Stimulated activated CD8-positive, alpha-beta memory T cell treated with anti-CD3 and anti-CD28 coated beads, Interleukin-15, amount 100 ng/mL, for 48 hours (primary cell): ENCODE measurements at regions not wholly inside any gene's neighbourhood (a gene's known extent, or its start where the extent isn't known, plus 50 kb on each side); places are given as distances from the start of the nearest gene placed in this dataset.
"Not testable (repeated sequence)": the region's sequence is repeated elsewhere in the genome, so short reads cannot be mapped to it uniquely, and the experiment has no call there.

ENCODE experiments used
- DNase-seq, 2 donors: peaks; one replicate each; pipeline ENCODE4 v3.0.0-alpha.2; 2020; ENCODE audit warnings: low read depth in 2 of 2

DNA sequence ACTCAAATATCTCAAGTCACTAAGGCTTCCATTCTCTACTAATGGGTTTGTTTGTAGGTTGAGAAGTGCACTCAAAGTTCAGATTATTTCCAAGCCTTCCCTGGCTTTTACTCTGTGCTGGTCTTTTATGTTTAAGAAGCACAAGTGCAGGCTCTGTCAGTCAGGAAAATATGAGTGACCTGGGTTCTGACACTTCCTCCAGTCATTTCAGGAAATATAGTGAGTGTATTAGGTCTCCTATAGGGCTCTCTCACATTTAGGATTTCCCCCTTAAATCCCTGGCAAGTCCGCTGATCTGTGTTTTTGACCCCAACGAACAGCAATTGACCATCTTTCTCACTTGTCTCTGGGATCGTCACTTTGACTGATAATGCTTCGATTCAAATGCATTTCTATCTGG is 210.2 kb downstream of the ARPP21 start:
- DNase-seq, result no peak

GRCh38 chr3:35849963-35850362 is 210.6 kb downstream of the ARPP21 start:
- no peak for DNase-seq

DNA sequence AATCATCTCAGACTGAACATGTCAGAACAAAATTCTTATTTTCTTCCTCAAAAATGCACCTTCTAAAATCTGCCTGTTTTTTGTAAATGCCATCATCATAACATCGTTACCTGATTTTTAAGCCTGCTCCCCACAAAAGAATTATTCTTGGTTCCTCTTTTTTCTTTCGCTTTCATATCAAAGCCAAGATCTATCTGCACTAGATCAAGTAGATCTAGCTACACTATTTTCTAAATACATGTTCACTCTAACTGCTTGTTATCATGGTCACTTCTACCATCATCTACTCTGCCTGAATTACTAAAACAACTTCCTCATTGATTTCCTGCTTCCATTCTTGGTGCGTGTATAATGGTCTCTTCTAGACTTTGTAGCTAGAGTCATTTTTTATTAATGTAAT is 217.7 kb downstream of the ARPP21 start:
- DNase-seq, result no peak

- DNase-seq, result no peak
Measured at GRCh38 chr3:35862057-35862456, 222.7 kb downstream of the ARPP21 start.

DNA sequence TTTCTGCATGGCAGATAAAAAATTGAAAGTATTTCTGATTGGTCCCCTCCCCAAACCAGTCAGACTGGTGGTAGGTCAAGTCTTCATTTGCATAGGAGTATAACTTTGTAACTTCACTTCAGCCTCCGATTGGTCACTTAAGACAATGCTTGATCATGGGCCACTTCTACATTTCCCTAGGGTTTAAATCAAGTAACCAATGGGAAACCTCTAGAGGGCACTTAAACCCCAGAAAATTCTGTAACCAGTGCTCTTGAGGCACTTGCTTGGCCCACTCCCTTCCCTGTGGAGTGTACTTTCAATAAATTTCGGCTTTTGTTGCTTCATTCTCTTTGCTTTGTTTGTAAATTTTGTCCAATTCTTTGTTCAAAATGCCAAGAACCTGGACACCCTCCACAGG is 225.5 kb downstream of the ARPP21 start:
- DNase-seq, result no peak

- DNase-seq, result no peak
Measured at GRCh38 chr3:35867791-35868190, 228.5 kb downstream of the ARPP21 start.

- no peak for DNase-seq
Measured at GRCh38 chr3:35871009-35871408, 231.7 kb downstream of the ARPP21 start.

DNA sequence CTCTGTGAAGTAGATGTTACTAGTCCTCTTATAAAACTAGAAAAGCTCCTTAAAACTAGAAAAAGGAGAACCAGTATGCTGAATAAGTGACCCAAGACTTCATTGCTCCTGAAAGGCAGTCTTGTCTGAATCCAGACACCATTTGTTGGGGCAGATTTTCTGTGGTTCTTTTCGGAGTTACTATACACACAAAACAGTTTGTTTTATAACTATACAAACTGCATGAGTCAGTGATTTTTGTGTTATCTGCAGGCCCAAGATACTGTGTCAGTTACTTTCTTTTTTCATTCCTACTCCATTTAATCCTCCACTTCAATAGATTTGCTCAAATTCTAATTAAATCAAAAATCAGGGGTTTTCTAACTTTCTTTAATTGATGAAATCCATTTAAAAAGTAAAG is 244.6 kb downstream of the ARPP21 start:
- no peak for DNase-seq

- no peak for DNase-seq
Measured at GRCh38 chr3:35894735-35895134, 255.4 kb downstream of the ARPP21 start.

GRCh38 chr3:35899245-35899644 is 259.9 kb downstream of the ARPP21 start:
- no peak for DNase-seq

GRCh38 chr3:35900079-35900478 is 260.8 kb downstream of the ARPP21 start:
- DNase-seq, result no peak

GRCh38 chr3:35908366-35909232 is 269.3 kb downstream of the ARPP21 start:
- peak in 1 of 2 donors; percentile 9 for DNase-seq

GRCh38 chr3:35919160-35919559 is 279.8 kb downstream of the ARPP21 start:
- DNase-seq, result no peak

DNA sequence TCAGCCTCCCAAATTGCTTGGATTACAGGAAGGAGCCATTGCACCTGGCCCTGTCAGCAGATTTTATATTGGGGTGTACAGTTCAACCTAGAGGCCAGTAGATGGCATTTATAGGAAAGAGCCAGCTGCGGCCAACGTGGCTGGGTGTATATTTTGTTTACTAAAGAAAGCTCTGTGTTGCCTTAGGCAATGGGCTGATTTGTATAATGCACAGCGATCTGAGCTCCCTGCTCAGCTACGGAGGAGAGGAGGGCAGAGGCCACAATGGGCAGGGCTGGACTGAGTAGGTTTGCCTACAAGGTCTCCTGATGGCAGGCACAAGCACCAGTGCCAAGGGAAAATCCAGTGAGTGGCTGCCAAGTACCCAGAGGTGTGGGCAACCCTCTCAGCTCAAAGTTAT is 282.4 kb downstream of the ARPP21 start:
- DNase-seq, result no peak

DNA sequence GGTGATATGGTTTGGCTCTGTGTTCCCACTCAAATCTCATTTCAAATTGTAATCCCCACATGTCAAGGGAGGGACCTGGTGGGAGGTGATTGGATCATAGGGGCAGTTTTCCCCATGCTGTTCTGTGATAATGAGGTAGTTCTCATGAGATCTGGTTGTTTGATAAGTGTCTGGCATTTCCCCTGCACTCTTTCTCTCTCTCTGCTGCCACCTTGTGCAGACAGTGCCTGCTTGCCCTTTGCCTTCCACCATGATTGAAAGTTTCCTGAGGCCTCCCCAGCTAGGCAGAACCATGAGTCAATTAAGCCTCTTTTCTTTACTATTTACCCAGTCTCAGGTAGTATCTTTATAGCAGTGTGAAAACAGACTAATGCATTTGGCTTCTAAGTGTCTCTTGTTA is 284.7 kb downstream of the ARPP21 start:
- not testable (repeated sequence) for DNase-seq

DNA sequence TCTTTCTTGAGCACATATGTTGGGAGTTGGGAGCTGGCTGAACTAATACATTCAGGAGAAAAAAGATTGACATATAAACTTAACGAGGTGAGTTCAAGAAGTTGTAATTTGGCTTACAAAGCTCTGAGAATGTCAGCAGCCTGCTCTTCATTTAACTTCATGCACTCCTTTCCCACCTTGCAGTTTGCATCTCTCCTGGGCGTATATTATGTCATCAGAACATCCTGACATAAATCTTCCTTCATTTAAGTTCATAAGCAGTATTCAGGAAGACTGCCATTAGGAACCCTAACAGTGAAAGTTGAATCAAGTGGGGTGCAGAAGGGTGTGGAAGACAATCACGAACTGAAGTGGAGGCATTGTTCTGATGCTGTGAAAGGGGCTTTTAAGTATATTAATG is 288.1 kb downstream of the ARPP21 start:
- no peak for DNase-seq

GRCh38 chr3:35929158-35929557 is 289.8 kb downstream of the ARPP21 start:
- DNase-seq, result no peak

- no peak for DNase-seq
Measured at GRCh38 chr3:35931867-35932266, 292.5 kb downstream of the ARPP21 start.

DNA sequence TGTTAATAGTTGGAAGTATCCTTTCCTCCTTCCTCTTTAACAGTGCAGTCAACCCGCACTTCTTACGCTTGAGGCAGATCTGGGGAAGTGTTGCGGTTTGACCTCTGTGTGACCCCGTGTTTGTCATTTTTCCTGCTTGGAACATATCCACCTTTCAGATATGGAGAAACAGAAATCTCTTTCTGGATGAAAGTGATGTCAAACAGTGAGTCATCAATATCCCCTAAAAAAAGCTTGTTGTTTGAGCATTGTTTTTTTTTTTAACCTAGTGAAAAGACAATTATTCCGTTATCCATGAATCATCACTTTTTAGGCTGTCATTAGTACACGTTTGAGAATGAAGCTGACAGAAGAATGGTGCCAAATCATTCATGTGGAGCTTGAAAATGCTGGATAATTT is 293.7 kb downstream of the ARPP21 start:
- DNase-seq, result no peak

DNA sequence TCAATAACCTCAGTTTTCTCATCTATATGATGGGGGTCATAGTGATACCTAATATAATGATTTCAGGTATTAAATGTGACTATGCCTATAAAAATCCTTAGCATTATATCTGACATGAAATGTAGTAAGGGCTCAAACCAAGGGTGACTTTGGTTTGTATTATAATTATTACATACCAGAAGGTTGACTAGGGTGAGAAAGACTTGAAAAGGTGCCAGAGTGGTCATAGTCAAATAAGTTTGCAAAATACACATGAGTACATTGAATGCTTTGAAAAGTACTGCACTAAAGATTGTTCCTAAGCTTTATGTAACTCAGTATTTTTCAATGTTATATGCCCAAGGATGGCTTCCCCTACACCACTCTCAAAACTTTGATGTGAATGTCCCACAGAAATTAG is 297.2 kb downstream of the ARPP21 start:
- no peak for DNase-seq

DNA sequence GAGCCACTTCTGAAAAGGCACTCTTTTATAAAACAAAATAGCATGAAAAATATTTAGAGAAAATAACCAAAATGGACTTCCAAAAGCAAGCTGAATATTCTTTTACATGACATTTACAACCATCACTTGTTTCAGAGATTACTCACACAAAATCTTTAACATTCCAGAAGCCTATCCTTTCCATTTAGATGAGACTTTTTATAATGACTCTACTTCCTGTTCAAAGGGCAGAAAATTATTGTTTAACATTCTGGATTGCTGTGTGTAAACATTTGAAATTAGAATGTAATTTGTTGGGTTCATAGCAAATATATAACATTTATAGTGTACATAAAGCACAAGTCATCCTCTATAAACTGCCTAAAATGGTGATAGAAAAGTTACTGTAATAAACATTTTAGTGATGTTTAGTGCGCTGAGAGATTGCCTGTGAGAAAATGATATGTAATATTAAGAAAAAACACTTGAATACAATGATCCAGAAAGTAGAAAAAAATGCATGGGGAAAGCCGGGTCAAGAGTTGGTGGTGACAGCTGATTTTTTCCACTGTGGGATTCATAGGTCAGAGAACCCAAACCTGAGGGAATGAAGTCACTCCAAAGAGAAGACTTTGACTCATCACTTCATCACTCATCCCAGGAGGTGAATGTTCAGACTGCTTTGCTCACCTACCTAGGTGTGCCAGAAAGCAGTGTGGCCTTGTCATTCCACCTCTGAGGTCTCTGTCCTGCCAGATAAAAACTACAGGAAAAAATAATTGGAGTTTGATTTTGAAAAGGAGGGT is 305.8 kb downstream of the ARPP21 start:
- DNase-seq, result no peak

DNA sequence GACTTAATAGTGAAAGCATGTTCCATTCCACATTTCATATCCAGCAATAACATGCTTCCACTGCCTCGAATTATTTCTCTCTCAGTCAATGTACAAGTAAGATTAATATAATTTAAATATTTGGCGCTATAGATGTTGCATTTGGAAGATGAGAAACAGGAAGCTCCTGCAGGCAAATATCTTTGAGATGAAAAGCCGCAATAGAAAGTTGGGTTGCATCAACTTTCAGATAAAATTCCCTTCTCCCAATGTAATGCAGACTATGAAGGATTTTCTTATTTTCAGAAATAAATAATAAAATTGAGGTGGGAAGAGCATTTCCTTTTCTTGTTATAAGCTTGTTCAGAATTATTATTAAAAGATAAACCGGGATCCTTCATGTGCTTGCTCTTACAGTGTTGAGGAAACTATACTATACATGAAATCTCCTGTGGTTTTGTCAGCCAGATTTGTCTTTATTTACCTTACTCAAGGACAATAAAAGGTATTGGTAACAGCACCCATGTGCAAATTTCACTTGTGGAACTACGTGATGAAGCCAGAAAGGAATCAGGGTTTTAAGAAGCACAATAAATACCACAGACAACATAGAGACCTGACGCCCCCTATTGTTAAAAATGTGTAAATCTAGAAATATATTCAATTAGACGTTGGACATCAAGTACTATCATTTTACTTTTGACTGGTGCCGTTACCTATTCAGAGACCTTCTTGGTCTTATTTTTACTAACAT is 307.0 kb downstream of the ARPP21 start:
- no peak for DNase-seq
